ENCODE measurements at regions not wholly inside any gene's neighbourhood (a gene's known extent, or its start where the extent isn't known, plus 50 kb on each side); places are given as distances from the start of the nearest gene placed in this dataset.

GRCh38 chr20:51326201-51326819, 216.2 kb downstream of the NFATC2 start:
- TF ChIP-seq CTCF (conservative IDR thresholded peaks at IDR 0.05) = peak; percentile 87

GRCh38 chr20:51322164-51322707, 220.3 kb downstream of the NFATC2 start:
- TF ChIP-seq CTCF (conservative IDR thresholded peaks at IDR 0.05) = no peak
- no peak overlapping the region for H3K27ac ChIP-seq

More at GRCh38 chr20:51326201-51326819, 216.2 kb downstream of the NFATC2 start:
- no peak overlapping the region for H3K27ac ChIP-seq

- H3K27ac ChIP-seq = no peak overlapping the region
- no peak for TF ChIP-seq CTCF (conservative IDR thresholded peaks at IDR 0.05)
These were observed 221.0 kb downstream of the NFATC2 start for GRCh38 chr20:51321343-51322163.

GRCh38 chr20:51319522-51319921, 223.0 kb downstream of the NFATC2 start:
- TF ChIP-seq CTCF (conservative IDR thresholded peaks at IDR 0.05) = no peak
- H3K27ac ChIP-seq = no peak overlapping the region

GRCh38 chr20:51318058-51318949, 224.2 kb downstream of the NFATC2 start:
- peak; percentile 68 for TF ChIP-seq CTCF (conservative IDR thresholded peaks at IDR 0.05)
- no peak overlapping the region for H3K27ac ChIP-seq

- no peak overlapping the region for H3K27ac ChIP-seq
- no peak for TF ChIP-seq CTCF (conservative IDR thresholded peaks at IDR 0.05)
These were observed 227.1 kb downstream of the NFATC2 start for GRCh38 chr20:51315390-51315789.

Data from VCaP (cell line).